ENCODE measurements at regions not wholly inside any gene's neighbourhood (a gene's known extent, or its start where the extent isn't known, plus 50 kb on each side); places are given as distances from the start of the nearest gene placed in this dataset.

DNA sequence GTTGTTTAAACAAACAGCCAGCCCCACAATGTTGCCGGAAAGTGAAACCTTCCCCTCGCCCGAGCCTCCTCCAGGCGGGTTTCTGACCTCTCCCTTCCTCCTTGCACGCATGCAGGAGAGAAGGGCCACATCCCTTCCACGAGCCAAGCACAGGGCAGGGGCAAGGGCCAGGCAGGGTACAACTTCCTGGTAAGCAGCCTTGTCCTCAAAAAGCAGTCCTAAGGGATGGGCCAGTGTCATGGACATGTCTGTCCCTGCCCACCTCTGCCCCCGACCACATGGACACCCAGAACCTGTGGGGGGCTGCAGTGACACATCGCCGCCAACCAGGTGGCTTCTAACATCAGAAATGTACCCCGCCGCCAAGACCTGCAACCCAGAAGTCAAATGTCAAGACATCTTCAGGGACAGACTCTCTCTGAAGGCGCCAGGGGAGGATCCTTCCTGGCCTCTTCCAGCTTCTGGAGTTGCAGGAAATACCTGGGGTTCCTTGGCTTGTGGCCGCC lies 145.3 kb downstream of the CRYBB2 start:
- no peak for TF ChIP-seq ZFX (IDR thresholded peaks at IDR 0.05; ENCODE audit: borderline replicate concordance)
- TF ChIP-seq, protein P1, sequence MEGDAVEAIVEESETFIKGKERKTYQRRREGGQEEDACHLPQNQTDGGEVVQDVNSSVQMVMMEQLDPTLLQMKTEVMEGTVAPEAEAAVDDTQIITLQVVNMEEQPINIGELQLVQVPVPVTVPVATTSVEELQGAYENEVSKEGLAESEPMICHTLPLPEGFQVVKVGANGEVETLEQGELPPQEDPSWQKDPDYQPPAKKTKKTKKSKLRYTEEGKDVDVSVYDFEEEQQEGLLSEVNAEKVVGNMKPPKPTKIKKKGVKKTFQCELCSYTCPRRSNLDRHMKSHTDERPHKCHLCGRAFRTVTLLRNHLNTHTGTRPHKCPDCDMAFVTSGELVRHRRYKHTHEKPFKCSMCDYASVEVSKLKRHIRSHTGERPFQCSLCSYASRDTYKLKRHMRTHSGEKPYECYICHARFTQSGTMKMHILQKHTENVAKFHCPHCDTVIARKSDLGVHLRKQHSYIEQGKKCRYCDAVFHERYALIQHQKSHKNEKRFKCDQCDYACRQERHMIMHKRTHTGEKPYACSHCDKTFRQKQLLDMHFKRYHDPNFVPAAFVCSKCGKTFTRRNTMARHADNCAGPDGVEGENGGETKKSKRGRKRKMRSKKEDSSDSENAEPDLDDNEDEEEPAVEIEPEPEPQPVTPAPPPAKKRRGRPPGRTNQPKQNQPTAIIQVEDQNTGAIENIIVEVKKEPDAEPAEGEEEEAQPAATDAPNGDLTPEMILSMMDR (IDR thresholded peaks at IDR 0.05), result no peak

All from 22Rv1 (cell line).